ENCODE measurements at regions not wholly inside any gene's neighbourhood (a gene's known extent, or its start where the extent isn't known, plus 50 kb on each side); places are given as distances from the start of the nearest gene placed in this dataset.

DNA sequence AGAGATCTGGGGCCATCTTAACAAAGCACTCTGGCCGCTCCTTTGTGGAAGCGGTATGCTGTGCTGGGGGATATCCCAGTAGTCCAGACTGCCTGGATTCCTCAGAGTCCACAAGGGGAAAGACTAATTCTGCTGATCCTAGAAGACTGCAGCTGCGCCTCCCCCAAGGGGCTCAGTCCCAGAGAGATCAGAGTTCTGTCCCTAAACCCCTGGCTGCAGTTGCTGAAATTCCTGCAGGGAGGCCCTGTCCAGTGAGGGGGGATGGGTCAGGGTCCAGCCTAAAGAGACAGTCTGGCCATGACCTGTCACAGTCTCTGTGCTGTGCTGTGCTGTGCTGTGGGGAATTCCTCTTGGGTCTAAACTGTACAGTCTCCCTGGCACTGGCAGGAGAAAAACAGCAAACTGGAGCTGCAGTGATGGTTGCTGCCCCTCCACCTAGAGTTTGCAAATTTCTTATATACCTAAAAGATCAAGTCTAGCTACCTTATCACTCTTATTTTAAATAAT is 575.1 kb upstream of the UBE2E2 start:
- no peak for TF ChIP-seq YY1 (tag by site-specific recombination; IDR thresholded peaks at IDR 0.05)
- TF ChIP-seq, protein P1, sequence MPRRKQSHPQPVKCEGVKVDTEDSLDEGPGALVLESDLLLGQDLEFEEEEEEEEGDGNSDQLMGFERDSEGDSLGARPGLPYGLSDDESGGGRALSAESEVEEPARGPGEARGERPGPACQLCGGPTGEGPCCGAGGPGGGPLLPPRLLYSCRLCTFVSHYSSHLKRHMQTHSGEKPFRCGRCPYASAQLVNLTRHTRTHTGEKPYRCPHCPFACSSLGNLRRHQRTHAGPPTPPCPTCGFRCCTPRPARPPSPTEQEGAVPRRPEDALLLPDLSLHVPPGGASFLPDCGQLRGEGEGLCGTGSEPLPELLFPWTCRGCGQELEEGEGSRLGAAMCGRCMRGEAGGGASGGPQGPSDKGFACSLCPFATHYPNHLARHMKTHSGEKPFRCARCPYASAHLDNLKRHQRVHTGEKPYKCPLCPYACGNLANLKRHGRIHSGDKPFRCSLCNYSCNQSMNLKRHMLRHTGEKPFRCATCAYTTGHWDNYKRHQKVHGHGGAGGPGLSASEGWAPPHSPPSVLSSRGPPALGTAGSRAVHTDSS (tag by site-specific recombination; IDR thresholded peaks at IDR 0.05): no peak
- no peak for TF ChIP-seq REPIN1 (tag by site-specific recombination; IDR thresholded peaks at IDR 0.05; ENCODE audit: low read depth)
- TF ChIP-seq, protein P2, sequence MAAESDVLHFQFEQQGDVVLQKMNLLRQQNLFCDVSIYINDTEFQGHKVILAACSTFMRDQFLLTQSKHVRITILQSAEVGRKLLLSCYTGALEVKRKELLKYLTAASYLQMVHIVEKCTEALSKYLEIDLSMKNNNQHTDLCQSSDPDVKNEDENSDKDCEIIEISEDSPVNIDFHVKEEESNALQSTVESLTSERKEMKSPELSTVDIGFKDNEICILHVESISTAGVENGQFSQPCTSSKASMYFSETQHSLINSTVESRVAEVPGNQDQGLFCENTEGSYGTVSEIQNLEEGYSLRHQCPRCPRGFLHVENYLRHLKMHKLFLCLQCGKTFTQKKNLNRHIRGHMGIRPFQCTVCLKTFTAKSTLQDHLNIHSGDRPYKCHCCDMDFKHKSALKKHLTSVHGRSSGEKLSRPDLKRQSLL (tag by site-specific recombination; IDR thresholded peaks at IDR 0.05): no peak

Data from HEK293 (cell line).